K562 (cell line): ENCODE measurements at regions not wholly inside any gene's neighbourhood (a gene's known extent, or its start where the extent isn't known, plus 50 kb on each side); places are given as distances from the start of the nearest gene placed in this dataset.

Experiments used
- ATAC-seq: fragments of 200-7000 bp; cut with Tn5 transposase; 3 replicates; pipeline ENCODE4 v1.9.1; 2020; ENCODE audit warnings: moderate library complexity
- BruUV-seq: library from RNA; stranded (reverse); fragments of 400-500 nt; replicated peaks from 2 replicates; lab custom pipeline; 2021; lab: Mats Ljungman, UMichigan
- CTCF ChIA-PET: fragments of 300-600 bp; formaldehyde crosslinking; extraction: SDS; loops from one replicate; lab custom pipeline; 2021; ENCODE audit warnings: low intra/inter-chr PET ratio; lab: Yijun Ruan, JAX
- POLR2A ChIA-PET: fragments of 300-600, 350-650 bp; sonication (Branson Sonifier 250); formaldehyde crosslinking; extraction: SDS; loops from one replicate; lab custom pipeline; 2021; ENCODE audit warnings: antibody characterized with exemption, inconsistent platforms; lab: Yijun Ruan, JAX
- DNase-seq, 4 experiments: peaks; one replicate each; pipeline versions ENCODE4 v3.0.0 to v3.0.0-alpha.2; 2011 to 2018; ENCODE audit warnings: low spot score in 3 of 4, mixed read lengths in 3 of 4; ENCODE audit errors: extremely low read depth in 1 of 4
- FAIRE-seq: peaks from 2 replicates; lab custom pipeline; 2011; peaks lifted over from hg19 to GRCh38; lab: Jason Lieb, UNC
- H2AFZ ChIP-seq: 2 replicates; pipeline ENCODE4 v1.6.0; 2011; ENCODE audit warnings: low read depth, low read length, control low read depth, inconsistent platforms
- H3K27ac ChIP-seq: fragments of 200-600 bp; 3 replicates; pipeline ENCODE4 v1.8.0; 2011; ENCODE audit warnings: low read depth, mild to moderate bottlenecking, control low read depth, inconsistent platforms, low read length, moderate library complexity, mixed read lengths; ENCODE audit errors: extremely low read depth
- H3K27me3 ChIP-seq, 2 experiments: fragments of 300-600 bp in 1 of 2; 2 replicates in 1 of 2; 3 replicates in 1 of 2; pipeline versions ENCODE4 v1.6.0 to v1.8.0; 2011; ENCODE audit warnings: inconsistent platforms in 2 of 2, low read length in 2 of 2, mild to moderate bottlenecking in 1 of 2, mixed read lengths in 1 of 2, moderate library complexity in 1 of 2; ENCODE audit not compliant: control insufficient read depth in 2 of 2, insufficient read depth in 2 of 2
- H3K36me3 ChIP-seq: fragments of 300-600 bp; 3 replicates; pipeline ENCODE4 v1.8.0; 2011; ENCODE audit warnings: mild to moderate bottlenecking, low read length, inconsistent platforms; ENCODE audit not compliant: control insufficient read depth, insufficient read depth
- H3K4me1 ChIP-seq, 2 experiments: fragments of 200-600 bp in 1 of 2; replicated peaks in 1 of 2; 2 replicates in 1 of 2; 3 replicates in 1 of 2; pipeline versions ENCODE4 v1.5.1 to v1.8.0; 2011; ENCODE audit warnings: inconsistent platforms in 2 of 2, low read length in 2 of 2, mild to moderate bottlenecking in 1 of 2, mixed read lengths in 1 of 2, moderate library complexity in 1 of 2; ENCODE audit not compliant: control insufficient read depth in 2 of 2, insufficient read depth in 2 of 2
- H3K4me2 ChIP-seq: 2 replicates; pipeline ENCODE4 v1.6.1; 2011; ENCODE audit warnings: low read length, control low read depth, inconsistent platforms, mixed read lengths; ENCODE audit not compliant: insufficient read depth
- H3K4me3 ChIP-seq: fragments of 200-600 bp; sonication (generic), shearing (Covaris generic); 2 replicates; pipeline ENCODE4 v1.5.1; 2016; ENCODE audit warnings: control low read depth, inconsistent platforms
- H3K79me2 ChIP-seq: fragments of 200-600 bp; 3 replicates; pipeline ENCODE4 v1.8.0; 2011; ENCODE audit warnings: low read length, inconsistent platforms; ENCODE audit not compliant: control insufficient read depth, insufficient read depth
- H3K9ac ChIP-seq, 2 experiments: 2 replicates each; pipeline versions ENCODE4 v1.6.0 to v1.6.1; 2011; ENCODE audit warnings: low read depth in 2 of 2, low read length in 2 of 2, control low read depth in 1 of 2, inconsistent platforms in 1 of 2, mild to moderate bottlenecking in 1 of 2, mixed read lengths in 1 of 2; ENCODE audit not compliant: insufficient read depth in 1 of 2
- H3K9me1 ChIP-seq: one replicate; pipeline ENCODE4 v1.6.0; 2011; ENCODE audit warnings: inconsistent platforms, mild to moderate bottlenecking, low read length, moderate library complexity; ENCODE audit not compliant: control insufficient read depth, insufficient read depth
- H3K9me3 ChIP-seq: replicated peaks from 2 replicates; pipeline ENCODE4 v1.5.1; 2011; ENCODE audit warnings: low read depth, low read length, inconsistent platforms; ENCODE audit not compliant: control insufficient read depth, insufficient read depth
- H4K20me1 ChIP-seq: replicated peaks from 2 replicates; pipeline ENCODE4 v1.6.1; 2011; ENCODE audit warnings: low read length, inconsistent platforms, mixed read lengths; ENCODE audit not compliant: control insufficient read depth, insufficient read depth
- CBFA2T2 ChIP-seq: fragments of 450-650 bp; conservative IDR thresholded peaks from 2 replicates; pipeline ENCODE4 v1.6.1; 2017; ENCODE audit warnings: mild to moderate bottlenecking
- CSDE1 ChIP-seq, 2 experiments: fragments of 450-650 bp; IDR thresholded peaks; 2 replicates each; pipeline ENCODE4 v1.6.1; 2016; ENCODE audit warnings: mild to moderate bottlenecking in 1 of 2
- EGR1 ChIP-seq: fragments of 450-650 bp; conservative IDR thresholded peaks from 2 replicates; pipeline ENCODE4 v1.6.1; 2017; ENCODE audit warnings: mild to moderate bottlenecking
- ELF4 ChIP-seq: fragments of 450-650 bp; formaldehyde crosslinking; IDR thresholded peaks from 2 replicates; pipeline ENCODE4 v1.4.0; 2022; ENCODE audit warnings: missing genetic modification characterization
- ERF ChIP-seq: fragments of 450-650 bp; formaldehyde crosslinking; IDR thresholded peaks from 2 replicates; pipeline ENCODE4 v1.4.0; 2020; ENCODE audit warnings: mild to moderate bottlenecking, mixed read lengths
- FOXA3 ChIP-seq, 2 experiments: fragments of 450-650 bp in 1 of 2; sonication (generic) in 1 of 2; formaldehyde crosslinking; IDR thresholded peaks in 1 of 2; conservative IDR thresholded peaks in 1 of 2; 2 replicates each; pipeline versions ENCODE4 v1.4.0 to v1.8.0; 2020 to 2022; ENCODE audit warnings: mild to moderate bottlenecking in 2 of 2, missing genetic modification reagents in 1 of 2
- HEY1 ChIP-seq: fragments of 250-450 bp; sonication (Bioruptor Pico); IDR thresholded peaks from 2 replicates; pipeline ENCODE4 v1.5.0; 2020; ENCODE audit warnings: mild to moderate bottlenecking, moderate library complexity, borderline replicate concordance
- NR2F6 ChIP-seq: fragments of 450-650 bp; formaldehyde crosslinking; IDR thresholded peaks from 2 replicates; pipeline ENCODE4 v1.4.0; 2020; ENCODE audit warnings: mild to moderate bottlenecking
- ZBED1 ChIP-seq: IDR thresholded peaks from 2 replicates; pipeline ENCODE4 v1.6.1; 2014
- ZC3H4 ChIP-seq: sonication (generic); formaldehyde crosslinking; IDR thresholded peaks from 2 replicates; pipeline ENCODE4 v1.9.0; 2021; ENCODE audit warnings: missing genetic modification reagents, borderline replicate concordance
- ZNF324 ChIP-seq: fragments of 250-450 bp; sonication (Bioruptor Pico); IDR thresholded peaks from 2 replicates; pipeline ENCODE4 v1.4.0; 2020; ENCODE audit warnings: mild to moderate bottlenecking
- ZNF717 ChIP-seq: fragments of 250-450 bp; sonication (Bioruptor Pico); IDR thresholded peaks from 2 replicates; pipeline ENCODE4 v1.5.0; 2021
- ZNF778 ChIP-seq: fragments of 450-650 bp; formaldehyde crosslinking; IDR thresholded peaks from 2 replicates; pipeline ENCODE4 v1.4.0; 2020; ENCODE audit warnings: mild to moderate bottlenecking, moderate library complexity
- WGBS: fragments of 100-300 bp; shearing (Covaris generic); methylation state at CpG from one replicate; pipeline ENCODE4 v1.1.6; 2016; ENCODE audit warnings: low coverage, mixed read lengths; ENCODE audit not compliant: insufficient coverage; ENCODE audit errors: missing lambda C conversion rate; 5-methylcytosine and 5-hydroxymethylcytosine counted together
- in situ Hi-C: fragments of 300-500 bp; cut with MboI; formaldehyde crosslinking; loops from 4 replicates; pipeline ENCODE4 v1.15.0; 2018; ENCODE audit warnings: inconsistent platforms, mixed read lengths
- intact Hi-C: fragments of 100-400 bp; cut with micrococcal nuclease; formaldehyde crosslinking; loops from 2 replicates; pipeline ENCODE4 v1.14.2; 2022
- TF ChIP-seq, protein P1 (sequence below): sonication (generic); formaldehyde crosslinking; IDR thresholded peaks from 2 replicates; pipeline ENCODE4 v1.8.1; 2023; ENCODE audit warnings: mild to moderate bottlenecking, missing genetic modification reagents
- TF ChIP-seq, protein P2 (sequence below), 3 experiments: IDR thresholded peaks in 2 of 3; conservative IDR thresholded peaks in 1 of 3; 2 replicates each; pipeline ENCODE4 v1.5.1; 2011 to 2012; ENCODE audit warnings: low read length in 3 of 3, mild to moderate bottlenecking in 3 of 3, control low read depth in 2 of 3, improper control_type of control experiment in 1 of 3, inconsistent platforms in 1 of 3, low read depth in 1 of 3, mixed read lengths in 1 of 3, moderate library complexity in 1 of 3; ENCODE audit not compliant: insufficient read depth in 2 of 3
- TF ChIP-seq, protein P3 (sequence below): sonication (generic); formaldehyde crosslinking; IDR thresholded peaks from 2 replicates; pipeline ENCODE4 v1.8.0; 2022; ENCODE audit warnings: mild to moderate bottlenecking, missing genetic modification reagents
- TF ChIP-seq, protein P4 (sequence below): fragments of 250-450 bp; sonication (Bioruptor Pico); IDR thresholded peaks from 2 replicates; pipeline ENCODE4 v1.8.0; 2021; ENCODE audit warnings: moderate library complexity, mild to moderate bottlenecking, inconsistent platforms

DNA sequence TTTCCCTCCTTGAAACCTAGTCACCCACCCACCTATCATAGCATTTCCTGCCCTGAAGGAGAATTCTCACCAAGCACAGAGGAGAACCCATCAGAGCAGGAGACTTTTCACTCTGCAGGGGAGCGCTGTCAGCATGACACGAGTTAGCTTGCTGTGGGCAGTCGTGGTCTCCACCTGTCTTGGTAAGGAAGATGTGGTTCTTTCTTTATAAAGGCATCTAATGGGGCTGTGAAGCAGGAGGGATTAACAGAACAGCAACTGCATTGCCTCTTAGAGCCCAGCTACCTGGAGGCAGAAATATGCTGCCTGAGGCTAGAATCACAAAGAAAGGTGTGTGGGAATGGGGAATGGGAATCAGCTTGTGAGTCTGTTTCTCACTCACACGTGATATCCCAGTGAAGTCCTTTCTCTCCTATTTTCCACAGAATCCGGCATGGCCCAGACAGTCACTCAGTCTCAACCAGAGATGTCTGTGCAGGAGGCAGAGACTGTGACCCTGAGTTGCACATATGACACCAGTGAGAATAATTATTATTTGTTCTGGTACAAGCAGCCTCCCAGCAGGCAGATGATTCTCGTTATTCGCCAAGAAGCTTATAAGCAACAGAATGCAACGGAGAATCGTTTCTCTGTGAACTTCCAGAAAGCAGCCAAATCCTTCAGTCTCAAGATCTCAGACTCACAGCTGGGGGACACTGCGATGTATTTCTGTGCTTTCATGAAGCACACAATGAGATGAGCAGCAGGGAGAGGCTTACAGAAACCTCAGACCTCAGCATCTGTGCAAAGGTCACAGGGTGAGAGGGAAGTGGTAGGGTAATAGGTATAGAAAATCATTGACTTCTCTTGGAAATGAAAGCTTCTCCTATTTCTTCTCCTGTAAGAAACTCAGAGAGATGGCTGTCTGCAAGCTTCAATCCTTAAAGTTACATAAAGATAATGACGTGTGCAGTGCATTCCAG, 316.9 kb downstream of the DAD1 start:
- Histone ChIP-seq H3K36me3 (no peaks in the 10 kb centered on the region), H3K9ac (no peak overlapping the region)
- no peak for TF ChIP-seq HEY1 (CRISPR knock-in tag)
- no peak for TF ChIP-seq ZBED1
- no peak for TF ChIP-seq ZC3H4 (CRISPR knock-in tag)
- no peak for TF ChIP-seq CBFA2T2
- TF ChIP-seq, protein P1, sequence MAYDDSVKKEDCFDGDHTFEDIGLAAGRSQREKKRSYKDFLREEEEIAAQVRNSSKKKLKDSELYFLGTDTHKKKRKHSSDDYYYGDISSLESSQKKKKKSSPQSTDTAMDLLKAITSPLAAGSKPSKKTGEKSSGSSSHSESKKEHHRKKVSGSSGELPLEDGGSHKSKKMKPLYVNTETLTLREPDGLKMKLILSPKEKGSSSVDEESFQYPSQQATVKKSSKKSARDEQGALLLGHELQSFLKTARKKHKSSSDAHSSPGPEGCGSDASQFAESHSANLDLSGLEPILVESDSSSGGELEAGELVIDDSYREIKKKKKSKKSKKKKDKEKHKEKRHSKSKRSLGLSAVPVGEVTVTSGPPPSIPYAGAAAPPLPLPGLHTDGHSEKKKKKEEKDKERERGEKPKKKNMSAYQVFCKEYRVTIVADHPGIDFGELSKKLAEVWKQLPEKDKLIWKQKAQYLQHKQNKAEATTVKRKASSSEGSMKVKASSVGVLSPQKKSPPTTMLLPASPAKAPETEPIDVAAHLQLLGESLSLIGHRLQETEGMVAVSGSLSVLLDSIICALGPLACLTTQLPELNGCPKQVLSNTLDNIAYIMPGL (CRISPR knock-in tag) = no peak
- no peak for TF ChIP-seq CSDE1 (IDR thresholded peaks at IDR 0.05)
- TF ChIP-seq FOXA3 (CRISPR knock-in tag; conservative IDR thresholded peaks at IDR 0.05 in 1 of 2, IDR thresholded peaks at IDR 0.05 in 1 of 2) = no peak
- no peak for TF ChIP-seq EGR1
- TF ChIP-seq ELF4 (CRISPR knock-in tag) = no peak
- TF ChIP-seq ZNF324 (CRISPR knock-in tag) = no peak
- TF ChIP-seq NR2F6 (CRISPR knock-in tag) = no peak
- TF ChIP-seq, protein P2, sequence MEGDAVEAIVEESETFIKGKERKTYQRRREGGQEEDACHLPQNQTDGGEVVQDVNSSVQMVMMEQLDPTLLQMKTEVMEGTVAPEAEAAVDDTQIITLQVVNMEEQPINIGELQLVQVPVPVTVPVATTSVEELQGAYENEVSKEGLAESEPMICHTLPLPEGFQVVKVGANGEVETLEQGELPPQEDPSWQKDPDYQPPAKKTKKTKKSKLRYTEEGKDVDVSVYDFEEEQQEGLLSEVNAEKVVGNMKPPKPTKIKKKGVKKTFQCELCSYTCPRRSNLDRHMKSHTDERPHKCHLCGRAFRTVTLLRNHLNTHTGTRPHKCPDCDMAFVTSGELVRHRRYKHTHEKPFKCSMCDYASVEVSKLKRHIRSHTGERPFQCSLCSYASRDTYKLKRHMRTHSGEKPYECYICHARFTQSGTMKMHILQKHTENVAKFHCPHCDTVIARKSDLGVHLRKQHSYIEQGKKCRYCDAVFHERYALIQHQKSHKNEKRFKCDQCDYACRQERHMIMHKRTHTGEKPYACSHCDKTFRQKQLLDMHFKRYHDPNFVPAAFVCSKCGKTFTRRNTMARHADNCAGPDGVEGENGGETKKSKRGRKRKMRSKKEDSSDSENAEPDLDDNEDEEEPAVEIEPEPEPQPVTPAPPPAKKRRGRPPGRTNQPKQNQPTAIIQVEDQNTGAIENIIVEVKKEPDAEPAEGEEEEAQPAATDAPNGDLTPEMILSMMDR (IDR thresholded peaks at IDR 0.05 in 2 of 3, conservative IDR thresholded peaks at IDR 0.05 in 1 of 3; ENCODE audit: insufficient read depth in 2 of 3, low read depth in 1 of 3, low read length in 3 of 3) = no peak
- TF ChIP-seq ZNF717 (CRISPR knock-in tag) = no peak
- TF ChIP-seq, protein P3, sequence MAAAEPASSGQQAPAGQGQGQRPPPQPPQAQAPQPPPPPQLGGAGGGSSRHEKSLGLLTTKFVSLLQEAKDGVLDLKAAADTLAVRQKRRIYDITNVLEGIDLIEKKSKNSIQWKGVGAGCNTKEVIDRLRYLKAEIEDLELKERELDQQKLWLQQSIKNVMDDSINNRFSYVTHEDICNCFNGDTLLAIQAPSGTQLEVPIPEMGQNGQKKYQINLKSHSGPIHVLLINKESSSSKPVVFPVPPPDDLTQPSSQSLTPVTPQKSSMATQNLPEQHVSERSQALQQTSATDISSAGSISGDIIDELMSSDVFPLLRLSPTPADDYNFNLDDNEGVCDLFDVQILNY (CRISPR knock-in tag) = no peak
- TF ChIP-seq, protein P4, sequence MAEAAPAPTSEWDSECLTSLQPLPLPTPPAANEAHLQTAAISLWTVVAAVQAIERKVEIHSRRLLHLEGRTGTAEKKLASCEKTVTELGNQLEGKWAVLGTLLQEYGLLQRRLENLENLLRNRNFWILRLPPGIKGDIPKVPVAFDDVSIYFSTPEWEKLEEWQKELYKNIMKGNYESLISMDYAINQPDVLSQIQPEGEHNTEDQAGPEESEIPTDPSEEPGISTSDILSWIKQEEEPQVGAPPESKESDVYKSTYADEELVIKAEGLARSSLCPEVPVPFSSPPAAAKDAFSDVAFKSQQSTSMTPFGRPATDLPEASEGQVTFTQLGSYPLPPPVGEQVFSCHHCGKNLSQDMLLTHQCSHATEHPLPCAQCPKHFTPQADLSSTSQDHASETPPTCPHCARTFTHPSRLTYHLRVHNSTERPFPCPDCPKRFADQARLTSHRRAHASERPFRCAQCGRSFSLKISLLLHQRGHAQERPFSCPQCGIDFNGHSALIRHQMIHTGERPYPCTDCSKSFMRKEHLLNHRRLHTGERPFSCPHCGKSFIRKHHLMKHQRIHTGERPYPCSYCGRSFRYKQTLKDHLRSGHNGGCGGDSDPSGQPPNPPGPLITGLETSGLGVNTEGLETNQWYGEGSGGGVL (CRISPR knock-in tag) = no peak
- no peak for TF ChIP-seq ERF
- no peak for TF ChIP-seq ZNF778 (CRISPR knock-in tag)
- TF ChIP-seq, all 486 proteins: peak for 0
- Histone ChIP-seq H3K9me1 (no peaks in the 10 kb centered on the region), H3K27me3 (no peaks in the 10 kb centered on the region), H3K4me3 (no peak overlapping the region), H2AFZ (no peak overlapping the region), H3K4me1 (no peaks in the 10 kb centered on the region), H3K9me3 (no peaks in the 10 kb centered on the region), H4K20me1 (no peaks in the 10 kb centered on the region), H3K79me2 (no peaks in the 10 kb centered on the region), H3K27ac (no peak overlapping the region), H3K4me2 (no peak overlapping the region)
- in situ Hi-C loops (no loop called here), intact Hi-C loops (no loop called here)
- WGBS = 0% methylated on average over 8 of the region's 11 CpGs
- POLR2A ChIA-PET = no interaction called here
- DNase-seq = no peak
- FAIRE-seq = no peak
- CTCF ChIA-PET = no interaction called here
- no peak for ATAC-seq
- BruUV-seq = no TSS peak
